Bone marrow (tissue), 2 donors: ENCODE measurements at regions not wholly inside any gene's neighbourhood (a gene's known extent, or its start where the extent isn't known, plus 50 kb on each side); places are given as distances from the start of the nearest gene placed in this dataset.

Experiments
- DNase-seq, 2 donors: peaks; one replicate each; lab custom pipeline; 2025; lab: John Stamatoyannopoulos, UW

- no peak for DNase-seq
Observed at GRCh38 chr6:23367311-23367710, 758.7 kb upstream of the NRSN1 start.

DNA sequence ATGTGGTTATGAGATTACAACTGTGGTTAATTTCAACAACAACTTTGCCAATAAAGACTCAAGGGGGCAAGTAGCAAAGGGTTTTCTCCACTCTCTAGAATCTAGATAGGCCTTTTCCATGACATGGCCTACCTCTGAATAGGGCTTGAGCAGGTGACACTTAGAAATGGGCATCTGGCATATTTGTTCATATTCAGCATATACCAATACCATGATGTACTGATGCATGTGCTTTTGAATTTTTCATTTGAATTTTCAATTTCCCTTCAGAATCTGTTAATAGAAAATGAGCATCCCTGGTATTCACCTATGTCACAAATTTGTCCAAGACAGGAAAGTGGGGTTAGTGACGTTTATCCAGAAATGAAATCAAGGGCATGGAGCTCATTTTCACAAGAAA is 757.5 kb upstream of the NRSN1 start:
- DNase-seq, result no peak

DNA sequence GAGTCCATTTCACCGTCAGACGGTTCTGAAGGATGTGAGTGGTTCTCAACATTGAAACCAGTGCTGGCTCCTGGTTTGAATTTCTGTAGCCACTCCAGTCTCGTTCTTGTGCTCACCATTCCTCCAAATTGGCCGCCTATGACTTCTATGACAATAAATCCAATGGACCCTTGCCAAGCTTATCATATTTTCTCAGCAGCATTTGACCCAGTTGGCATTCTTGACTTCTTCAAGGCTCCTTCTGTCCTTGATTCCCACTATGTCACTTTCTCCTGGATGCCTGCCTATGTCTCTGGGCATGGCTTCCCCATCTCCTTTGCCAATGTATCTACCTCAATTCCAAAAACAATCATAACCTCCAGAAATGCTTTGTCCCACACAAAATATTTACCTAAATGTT is 756.0 kb upstream of the NRSN1 start:
- DNase-seq, result no peak

DNA sequence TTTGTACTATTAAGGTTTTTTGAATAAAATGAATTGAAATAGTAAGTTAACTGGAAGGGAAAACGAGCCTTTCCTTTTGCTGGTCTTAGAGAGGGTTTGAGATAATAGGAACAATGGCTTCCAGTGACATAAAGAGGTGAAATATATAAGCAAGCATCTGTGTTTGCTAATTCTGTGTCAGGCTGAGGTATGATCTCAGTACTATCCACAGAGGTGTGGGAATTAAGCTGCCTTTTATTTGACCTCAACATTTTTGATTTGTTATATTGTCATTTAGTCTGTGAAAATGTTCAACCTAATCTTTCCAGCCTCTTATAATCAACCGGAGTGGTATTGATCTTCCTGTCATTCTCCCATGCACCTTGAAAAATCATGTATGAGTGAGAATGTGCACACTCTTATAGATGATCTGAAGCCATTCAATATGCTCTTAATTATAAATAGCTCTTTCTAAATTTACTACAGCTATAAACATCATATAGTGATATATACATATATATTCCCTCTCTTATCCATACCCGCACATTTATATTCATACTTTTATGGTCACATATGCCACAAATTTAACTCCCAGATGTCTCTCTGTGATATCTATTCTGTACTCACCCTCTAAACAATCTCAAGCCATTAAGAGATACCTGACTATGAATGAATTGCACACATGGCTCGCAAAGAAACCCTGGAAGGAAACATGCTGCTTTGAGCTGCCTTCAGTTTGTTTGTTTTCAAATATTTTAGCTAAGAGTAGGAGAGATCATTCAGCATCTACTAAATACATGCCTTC is 754.7 kb upstream of the NRSN1 start:
- no peak for DNase-seq

- no peak for DNase-seq
Observed at GRCh38 chr6:23377830-23378229, 748.2 kb upstream of the NRSN1 start.

- no peak for DNase-seq
Observed at GRCh38 chr6:23380465-23380864, 745.5 kb upstream of the NRSN1 start.

DNA sequence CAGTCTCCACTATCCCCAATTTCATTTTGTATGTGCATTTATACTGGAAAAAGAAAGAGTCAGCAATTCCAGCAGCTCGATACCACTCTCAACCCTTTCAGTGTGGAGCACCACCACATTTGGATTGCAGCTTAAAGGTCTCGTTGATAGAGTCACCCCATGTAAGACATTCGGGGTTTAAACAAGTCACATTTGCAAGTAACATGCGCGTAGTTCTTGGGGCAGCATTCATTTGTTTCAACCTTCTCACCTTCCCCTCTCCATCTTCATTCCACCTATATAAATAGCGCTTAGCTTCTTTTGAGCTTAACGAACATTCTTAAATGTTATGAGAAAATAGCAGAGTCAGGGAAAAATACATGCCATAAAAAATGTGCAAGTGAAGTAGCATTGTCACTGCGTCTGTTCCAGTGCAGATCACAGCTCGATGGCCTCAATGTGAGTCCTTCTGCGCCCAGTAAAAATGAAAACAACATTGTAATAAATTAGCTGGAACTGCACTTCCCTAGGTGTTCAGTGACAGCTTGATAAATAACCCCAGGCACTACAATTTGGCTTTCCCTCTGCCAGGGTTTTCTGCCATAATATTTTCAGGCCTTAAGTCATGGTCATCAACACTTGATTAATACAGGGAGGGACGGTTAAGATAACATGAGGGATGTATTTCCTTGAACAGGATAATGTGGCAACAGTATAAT is 737.8 kb upstream of the NRSN1 start:
- DNase-seq, result no peak

GRCh38 chr6:23389386-23389785 is 736.6 kb upstream of the NRSN1 start:
- no peak for DNase-seq

DNA sequence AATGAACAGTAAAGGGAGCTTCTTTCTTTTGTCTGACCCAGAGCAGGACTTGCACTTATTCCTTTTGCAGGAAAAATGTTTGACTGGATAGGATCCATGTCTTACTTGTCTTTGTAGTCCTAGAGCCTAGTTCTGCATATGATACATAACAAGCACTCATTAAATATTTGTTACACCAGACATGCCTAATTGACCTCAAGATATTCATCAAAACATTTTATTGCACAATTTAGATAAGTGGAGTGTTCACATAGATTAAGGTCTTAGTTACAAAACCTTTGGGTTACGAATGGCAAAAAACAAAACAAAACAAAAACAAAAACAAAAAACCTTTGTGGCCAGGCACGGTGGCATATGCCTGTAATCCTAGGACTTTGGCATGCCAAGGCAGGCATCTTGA is 735.8 kb upstream of the NRSN1 start:
- DNase-seq, result no peak

- no peak for DNase-seq
Observed at GRCh38 chr6:23394681-23395080, 731.3 kb upstream of the NRSN1 start.

- no peak for DNase-seq
Observed at GRCh38 chr6:23395381-23395780, 730.6 kb upstream of the NRSN1 start.

DNA sequence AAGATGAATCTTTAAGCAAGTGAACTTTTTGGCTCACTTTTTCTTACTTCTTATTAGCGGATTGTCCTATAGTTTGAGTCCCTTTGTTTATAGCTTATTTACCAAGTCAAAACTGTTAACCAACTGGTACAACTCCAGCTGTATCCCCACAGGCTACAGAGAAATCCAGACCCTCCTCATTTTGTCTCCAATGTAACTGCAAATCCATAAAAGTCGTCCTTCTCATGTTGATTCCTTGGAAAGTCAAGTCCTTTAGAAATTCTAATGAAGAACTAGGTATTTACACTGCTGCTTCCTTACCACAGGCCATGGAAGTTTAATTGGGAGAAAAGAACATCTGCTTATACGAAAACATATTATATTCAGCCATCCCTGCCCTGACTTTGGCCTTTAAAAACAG is 729.1 kb upstream of the NRSN1 start:
- DNase-seq, result no peak

GRCh38 chr6:23403460-23403859 is 722.6 kb upstream of the NRSN1 start:
- DNase-seq, result no peak

DNA sequence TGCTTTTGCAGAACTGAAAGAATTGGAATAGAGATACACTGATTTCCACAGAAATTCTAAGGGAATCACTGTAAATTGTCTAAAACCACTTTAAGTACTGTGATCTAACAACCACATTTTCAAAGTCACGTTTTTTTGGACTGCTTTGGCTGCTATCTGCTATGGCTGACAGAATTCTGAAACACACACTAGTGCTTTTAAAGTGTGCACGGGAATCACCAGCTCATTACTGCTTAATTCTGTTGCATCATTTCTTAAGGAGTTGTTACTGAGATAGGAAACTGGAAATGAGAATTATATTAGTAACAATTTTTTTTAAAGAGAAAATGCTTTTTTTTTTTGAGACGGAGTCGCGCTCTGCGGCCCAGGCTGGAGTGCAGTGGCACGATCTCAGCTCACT is 716.5 kb upstream of the NRSN1 start:
- no peak for DNase-seq

DNA sequence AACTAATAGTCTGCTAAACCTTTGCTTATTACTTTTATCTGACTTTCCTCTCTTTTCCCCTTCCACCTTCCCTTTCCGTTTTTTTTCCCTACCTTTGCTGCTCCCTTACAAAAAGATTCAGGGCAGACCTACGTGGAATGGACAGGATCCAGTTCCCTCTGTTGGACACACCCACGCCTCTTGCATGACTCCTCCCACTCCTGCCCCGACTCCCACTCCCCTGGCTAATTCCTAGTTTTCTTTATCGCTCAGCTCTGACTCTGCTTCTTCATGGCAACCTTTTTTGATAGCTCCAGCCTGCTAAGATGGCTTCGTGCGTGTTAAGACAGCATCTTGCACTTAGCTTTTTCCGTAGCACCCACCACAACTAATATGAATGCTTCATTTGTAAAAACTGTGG is 715.6 kb upstream of the NRSN1 start:
- no peak for DNase-seq

DNA sequence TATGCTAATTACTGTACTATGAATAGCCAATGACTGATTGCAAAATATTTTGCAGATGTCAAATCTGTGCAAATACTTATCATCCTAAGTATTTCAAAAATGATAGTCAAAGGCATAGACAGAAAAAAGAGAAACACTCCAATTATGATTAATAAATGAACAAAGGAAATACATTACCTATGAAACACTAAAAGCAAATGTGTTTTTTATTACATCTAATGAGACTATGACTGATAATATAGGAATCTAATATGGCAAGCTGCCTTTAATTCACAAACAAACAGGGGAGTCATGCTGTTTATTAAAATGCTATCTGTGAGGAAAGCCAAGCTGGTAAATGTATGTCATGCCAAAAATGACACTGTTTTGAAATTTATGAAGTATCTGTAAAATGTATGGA is 713.2 kb upstream of the NRSN1 start:
- DNase-seq, result no peak

- DNase-seq, result no peak
Observed at GRCh38 chr6:23413327-23414050, 712.5 kb upstream of the NRSN1 start.

- DNase-seq, result no peak
Observed at GRCh38 chr6:23414051-23414445, 712.0 kb upstream of the NRSN1 start.

GRCh38 chr6:23414922-23415321 is 711.1 kb upstream of the NRSN1 start:
- DNase-seq, result no peak

DNA sequence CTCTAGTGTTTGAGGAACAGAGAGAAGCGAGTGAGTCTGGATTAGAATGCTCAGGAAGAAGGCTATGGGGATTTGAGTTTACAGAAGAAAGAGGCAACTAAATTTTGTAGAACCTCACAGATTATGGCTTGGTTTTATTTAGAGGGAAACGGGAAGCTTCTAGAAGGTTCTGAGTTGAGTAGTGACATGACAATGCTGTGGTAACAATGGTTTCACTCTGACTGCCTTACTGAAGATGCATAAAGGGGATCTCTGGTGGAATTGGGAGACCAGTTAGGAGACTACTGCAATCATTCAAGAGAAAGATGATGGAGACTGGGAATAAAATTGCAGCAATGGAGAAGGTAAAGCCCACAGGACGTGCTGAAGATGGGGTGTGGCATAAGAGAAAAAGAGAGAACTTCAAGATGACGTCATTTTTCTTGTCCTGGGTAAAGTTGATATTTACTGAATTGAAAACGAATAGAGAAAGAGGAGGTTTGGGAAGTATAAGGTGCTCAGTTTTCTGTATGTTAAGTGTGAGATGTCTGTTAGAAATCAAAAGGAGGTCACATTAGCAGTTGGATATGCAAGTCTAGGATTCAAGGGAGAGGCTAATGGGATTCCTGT is 710.1 kb upstream of the NRSN1 start:
- DNase-seq, result no peak

DNA sequence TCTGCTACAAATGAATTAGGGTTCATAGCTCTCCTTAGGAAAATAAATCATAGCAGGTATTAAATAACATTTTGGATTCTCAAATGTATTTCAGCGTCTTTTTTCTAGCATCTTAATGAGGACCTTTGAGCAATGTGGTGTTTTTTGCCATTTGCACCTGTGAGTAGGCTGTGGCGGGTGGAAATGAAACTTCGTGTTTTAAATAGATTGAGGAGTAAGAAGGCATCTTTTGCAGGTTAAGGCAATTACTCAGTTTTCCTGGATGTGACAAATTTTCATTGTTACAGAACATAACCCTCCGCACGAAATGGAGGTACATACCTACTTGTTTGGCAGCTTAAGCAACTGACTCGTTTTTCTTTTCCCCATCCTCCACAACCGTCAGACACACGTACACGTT is 708.9 kb upstream of the NRSN1 start:
- DNase-seq, result no peak

- DNase-seq, result no peak
Observed at GRCh38 chr6:23418095-23418494, 707.9 kb upstream of the NRSN1 start.

DNA sequence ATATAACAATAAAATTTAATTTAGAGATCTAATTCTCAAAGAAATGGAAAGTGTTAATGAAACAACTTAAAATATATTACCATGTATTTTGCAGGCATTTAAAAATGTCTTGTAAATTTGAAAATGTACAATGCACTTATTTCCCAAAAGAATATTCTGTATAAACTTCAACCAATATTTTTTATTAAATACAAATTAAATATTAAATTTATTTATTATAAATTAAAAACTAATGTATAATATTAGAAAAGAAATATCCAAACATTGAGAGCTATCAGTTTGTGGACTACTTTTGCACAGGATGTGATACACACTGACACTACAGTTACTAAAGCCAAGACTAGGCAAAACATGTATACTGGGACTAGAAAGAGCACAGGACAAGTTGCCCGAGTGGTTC is 707.0 kb upstream of the NRSN1 start:
- no peak for DNase-seq
